Activated CD8-positive, alpha-beta memory T cell treated with anti-CD3 and anti-CD28 coated beads, Interleukin-2, amount 50 U/mL, for 4 hours (primary cell): ENCODE measurements at regions not wholly inside any gene's neighbourhood (a gene's known extent, or its start where the extent isn't known, plus 50 kb on each side); places are given as distances from the start of the nearest gene placed in this dataset.

Experiments used
- DNase-seq: peaks from one replicate; pipeline ENCODE4 v3.0.0-alpha.2; 2020

DNA sequence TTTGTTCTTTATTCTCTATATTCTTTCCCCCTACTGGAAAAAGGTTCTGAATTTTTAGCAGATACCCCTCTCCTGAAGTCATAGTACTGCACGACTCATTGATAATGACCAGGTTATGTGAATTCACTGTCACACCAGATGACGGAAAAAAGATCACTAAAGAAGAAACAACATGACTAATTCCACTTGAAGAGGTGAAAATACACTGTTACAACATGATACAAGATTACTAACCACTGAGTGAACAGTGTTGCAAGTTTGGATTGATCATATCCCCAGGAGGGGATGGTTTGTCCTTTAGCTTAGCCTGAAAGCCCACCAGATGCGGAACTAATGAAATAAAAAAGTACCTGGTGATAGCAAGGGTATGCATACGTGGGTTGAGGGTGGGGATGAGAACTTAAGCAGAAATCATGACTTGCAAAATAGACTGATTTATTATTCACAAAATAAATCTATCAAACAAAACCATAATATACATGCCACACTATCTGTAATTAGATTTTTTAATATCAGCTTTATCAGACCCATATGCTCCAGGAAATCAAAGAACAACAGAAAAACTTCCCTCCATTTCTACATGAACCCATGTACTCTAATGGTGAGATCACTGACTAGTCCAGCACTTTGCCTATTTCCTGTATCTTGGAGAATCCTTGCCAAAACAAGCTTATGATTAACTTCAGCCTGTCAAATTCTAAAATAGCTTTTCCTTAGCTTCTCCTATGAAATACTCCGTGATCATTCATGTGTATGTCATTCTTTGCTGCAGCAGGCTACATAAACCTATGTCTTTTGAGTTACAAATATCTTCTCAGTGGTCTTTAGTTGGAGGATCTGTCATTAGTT lies 257.4 kb upstream of the AGA start:
- DNase-seq, result no peak

DNA sequence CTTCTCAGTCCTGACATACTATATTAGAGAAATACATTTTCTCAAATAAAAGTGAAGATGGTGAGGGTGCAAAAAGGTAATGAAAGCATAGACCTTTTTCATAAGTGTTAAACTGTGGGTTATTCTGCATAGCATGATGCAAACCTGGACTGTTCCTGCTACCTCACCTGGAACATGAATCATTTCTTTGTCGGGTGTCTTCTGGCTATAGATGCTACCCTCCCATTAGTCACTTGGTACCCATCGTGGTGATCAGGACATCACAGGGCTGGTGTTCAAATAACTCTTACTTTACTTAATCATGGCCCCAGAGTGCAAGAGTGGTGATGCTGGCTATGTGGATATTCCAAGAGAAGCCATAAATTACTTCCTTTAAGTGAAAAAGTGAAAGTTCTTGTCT lies 264.7 kb upstream of the AGA start:
- no peak for DNase-seq

DNA sequence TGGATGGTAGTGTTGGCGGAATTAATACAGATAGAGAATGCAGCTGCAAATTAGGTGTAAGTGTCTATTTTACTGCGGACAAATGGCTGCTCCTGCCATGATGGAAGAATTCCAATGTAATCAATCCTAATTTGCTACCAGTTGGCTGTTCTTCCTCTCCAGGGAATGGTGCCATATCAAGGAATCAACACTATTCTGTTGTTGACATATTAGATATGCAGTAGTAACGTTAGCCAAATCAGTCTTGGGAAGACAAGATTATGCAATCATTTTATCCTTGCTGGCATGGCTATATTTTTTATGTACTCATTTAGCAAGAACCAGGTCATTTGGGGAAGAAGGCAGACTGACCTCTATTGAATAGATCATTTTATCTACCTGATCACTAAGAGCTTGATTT lies 271.2 kb upstream of the AGA start:
- DNase-seq, result no peak

DNA sequence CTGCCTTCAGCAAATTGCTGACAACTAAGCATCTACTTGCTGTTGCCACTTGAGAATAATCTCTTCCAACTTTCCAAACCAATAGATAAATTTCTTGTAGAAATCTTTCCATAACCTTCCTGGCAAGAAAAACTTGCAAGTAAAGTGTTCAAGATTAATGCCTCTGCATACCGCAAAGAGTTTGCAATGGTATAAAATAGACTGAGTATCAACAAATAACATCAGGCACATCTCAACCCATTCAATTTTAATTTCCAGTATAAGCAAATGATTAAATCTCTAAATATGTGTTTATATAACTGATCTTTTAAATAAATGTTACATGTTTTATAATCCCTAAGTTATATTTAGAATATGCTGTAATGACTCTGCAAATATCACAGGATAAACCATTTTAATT lies 275.2 kb upstream of the AGA start:
- DNase-seq, result no peak

DNA sequence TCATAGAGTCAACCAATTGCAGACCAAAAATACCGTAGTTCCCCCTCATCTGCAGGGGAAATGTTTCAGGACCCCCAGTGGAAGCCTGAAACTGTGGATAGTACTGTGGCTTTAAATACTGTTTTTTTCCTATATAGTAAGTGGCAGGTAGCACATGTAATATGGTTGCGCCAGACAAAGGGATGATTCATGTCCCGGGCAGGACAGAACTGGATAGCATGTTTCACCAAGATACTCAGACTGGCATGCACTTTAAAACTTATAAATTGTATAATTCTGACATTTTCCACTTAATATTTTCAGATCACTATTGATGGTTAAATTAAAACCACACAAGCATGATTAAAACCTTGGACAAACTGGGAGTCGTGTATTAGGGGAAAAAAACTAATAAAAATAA lies 276.3 kb upstream of the AGA start:
- no peak for DNase-seq

DNA sequence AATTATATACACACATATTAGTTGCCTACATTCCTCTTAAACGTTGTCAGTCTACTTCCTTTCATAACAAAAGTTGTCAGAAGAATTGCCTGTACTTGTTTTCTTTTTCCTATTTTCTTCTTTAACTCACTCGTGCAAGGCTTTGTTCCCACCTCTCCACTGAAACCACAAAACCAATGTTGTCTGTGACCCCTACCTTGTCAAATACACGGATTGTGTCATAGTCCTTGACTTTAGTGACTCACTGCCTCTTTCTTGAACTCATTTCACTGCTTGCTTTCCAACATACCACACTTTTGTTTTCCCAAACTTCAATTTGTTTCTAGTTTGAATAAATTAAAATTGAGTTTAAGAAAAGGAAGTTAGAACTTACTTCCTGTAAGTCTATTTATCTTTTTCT lies 283.9 kb upstream of the AGA start:
- no peak for DNase-seq

DNA sequence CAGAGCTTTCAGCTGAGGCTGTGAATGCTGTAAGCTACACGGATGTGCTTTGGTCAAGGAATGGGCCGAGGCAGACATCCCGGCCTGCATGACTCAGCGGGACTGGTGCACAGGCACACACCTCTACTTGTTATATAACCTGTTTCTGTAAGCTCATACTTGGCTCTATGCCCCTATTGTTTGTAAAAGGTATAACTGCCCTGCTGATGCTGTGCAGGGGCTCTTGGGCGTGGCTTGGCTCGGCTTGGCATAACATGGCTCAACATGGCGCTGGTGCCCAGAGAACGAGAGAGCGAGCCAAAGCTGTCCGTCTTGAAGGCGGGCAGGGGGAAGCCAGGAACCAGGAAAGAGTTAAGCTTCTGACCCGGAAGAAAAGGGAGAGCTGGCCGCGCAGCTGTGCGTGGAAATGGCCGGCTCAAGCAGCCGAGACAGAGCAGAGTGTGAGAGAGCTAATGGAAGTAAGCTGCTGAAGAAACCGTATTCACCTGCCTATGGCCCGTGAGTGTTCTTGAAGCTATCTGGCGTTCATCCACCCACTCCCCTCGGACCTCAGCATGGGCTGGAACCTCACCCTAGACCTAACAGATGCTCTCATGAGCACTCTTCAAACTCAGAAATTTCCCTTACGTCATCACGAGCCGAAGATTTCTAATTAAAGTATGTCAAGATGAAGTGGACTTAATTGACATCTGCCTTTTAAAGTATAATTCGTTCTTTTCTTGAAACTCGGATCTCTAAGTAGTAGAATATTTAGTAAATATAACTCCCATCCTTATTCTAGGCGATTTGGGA lies 286.3 kb upstream of the AGA start:
- DNase-seq, result no peak

DNA sequence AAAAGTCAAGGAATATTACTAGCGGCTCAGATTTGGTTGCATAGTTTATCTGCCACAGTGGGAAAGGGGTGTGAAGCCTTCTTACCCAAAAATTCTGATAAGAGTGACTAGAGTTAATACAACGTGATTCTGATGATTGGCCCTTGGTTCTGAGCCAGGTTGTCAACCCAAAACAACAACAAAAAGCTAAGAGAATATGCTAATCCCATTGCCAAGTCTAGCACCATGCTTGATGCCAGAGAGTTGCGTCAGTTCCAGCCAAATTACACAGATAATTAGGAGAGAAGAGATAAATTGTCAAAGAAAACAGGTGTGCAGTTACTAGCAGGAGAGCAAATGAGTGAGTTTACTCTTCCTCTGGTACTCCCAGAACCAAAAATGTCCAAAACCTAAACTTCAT lies 287.4 kb upstream of the AGA start:
- no peak for DNase-seq

DNA sequence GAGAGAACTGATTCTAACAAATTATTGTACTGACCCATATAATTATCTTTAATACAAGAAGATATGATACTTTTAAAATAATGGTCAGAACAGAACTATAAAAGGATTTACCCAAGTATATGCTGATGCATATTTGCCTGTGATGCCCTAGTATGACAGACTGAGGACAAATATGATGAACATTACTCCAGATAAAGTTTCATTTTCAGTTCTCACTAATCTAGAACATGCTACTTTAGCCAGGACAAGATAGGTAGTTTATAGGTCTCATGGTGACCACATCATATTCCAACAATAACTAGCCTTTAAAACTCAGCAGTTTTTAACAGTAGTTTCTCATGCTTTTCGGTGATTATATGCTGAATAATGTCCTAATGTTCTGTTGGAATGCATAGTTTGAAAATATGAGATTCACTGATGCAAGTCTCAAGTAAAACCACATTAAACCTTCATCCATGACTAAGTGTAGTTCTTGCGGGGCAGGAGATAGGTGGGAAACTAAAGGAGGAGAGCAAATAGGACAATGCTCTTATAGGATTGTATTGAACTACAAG lies 295.2 kb upstream of the AGA start:
- DNase-seq, result no peak

DNA sequence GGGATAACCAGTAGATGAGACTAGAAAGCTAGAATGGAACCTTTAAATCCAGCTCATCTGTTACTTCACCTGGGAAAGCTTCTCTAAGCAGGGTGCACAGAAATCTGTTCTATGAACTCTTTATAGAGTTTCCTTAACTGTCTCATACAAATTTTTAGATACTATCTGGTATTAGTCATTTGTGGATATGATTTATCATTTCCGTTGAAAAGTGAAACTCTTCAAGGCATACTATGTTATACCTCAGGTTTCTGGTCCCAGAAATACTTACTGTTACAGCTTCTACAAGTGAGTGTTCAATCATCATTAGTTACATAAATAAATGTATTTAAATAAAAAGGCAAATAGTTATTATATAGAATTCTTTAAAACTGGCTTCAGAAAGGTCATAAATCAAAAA lies 298.3 kb upstream of the AGA start:
- DNase-seq, result no peak

DNA sequence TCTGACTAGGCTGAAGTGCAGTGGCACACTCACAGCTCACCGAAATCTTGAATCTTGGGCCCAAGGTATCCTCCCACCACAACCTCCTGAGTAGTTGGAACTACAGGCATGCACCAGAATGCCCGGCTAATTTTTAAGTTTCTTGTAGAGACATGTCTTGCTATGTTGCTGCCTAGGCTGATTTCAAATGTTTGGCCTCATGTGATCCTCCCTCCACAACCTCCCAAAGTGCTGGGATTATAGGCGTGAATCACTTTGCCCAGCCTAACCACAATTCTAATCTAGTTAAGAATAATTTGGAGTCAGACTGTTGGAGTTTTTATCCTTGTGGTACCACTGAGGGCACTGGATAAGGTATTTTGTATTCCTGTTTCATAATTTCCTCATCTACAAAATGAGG lies 317.5 kb upstream of the AGA start:
- no peak for DNase-seq

DNA sequence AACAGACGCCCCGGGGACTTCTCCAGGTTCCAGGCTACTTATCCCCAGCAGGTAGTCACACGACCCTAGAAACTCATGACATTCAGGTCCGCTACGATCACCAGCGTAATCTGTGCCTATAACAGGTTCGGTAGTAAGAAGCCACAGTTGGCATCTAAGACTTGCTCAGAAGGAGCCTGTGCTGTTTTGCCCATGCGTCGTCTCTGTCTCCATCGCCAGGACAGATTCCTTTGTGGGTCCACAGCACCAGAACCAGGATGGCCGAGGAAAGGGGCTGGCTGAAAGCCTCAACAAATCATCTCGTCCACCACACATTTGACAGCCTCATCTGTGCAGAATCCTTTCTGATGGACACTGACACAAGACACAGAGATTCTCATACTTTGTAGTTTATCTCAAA lies 319.5 kb upstream of the AGA start:
- no peak for DNase-seq

DNA sequence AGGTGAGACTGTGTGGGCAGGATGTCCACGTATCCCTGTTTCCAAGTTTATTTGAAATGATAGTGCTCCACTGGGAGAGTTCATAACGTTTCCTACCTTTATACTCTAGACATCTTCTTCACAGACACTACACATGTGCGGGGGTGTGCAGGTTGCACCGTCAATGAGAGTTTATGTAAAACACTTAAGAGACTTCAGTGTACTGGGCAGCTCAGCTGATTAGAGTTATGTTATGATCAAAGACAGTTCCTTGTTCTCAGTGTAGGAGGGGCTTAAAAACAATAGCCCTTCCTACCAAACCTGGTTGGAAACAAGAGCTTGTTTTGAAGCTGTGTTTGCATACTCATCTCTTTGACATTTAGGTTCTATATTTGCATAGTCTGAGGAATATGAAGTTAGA lies 326.9 kb upstream of the AGA start:
- DNase-seq, result no peak

DNA sequence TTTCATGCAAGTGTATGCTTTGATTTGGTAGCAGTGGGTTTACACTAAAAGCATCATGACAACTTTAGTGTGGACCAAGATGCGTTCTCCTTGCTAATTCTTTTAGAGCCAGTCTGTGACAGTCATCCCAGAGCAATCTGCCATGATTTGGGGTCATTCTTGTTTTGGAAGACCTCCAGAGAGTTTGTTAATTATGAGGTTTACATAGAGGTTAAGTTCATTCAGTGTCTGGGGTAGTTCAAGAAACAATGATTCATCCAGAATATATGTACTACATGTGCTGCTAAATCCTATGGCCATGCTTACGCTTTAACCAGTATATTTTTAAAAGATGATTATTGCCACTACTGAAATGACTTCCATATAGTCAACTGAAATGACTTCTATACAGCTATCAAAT lies 328.5 kb upstream of the AGA start:
- no peak for DNase-seq

DNA sequence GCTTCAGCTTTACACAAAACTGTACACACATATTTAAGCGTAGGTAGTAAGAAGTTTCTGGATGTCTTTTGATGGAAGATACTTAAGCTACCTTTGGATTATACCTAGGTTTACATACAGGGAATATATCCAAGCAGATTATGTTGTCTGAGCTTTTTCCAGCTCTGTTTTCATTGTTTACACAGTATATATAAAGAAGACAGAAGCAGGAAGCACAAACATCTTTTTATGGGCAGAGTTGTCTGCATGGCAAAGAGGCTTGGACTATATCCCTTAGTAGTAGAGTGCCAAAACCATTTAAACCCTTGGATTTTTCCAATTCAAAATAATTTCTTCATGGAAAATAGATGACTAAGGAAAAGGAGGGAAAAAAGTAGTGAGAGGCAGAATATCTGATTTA lies 329.4 kb upstream of the AGA start:
- no peak for DNase-seq

DNA sequence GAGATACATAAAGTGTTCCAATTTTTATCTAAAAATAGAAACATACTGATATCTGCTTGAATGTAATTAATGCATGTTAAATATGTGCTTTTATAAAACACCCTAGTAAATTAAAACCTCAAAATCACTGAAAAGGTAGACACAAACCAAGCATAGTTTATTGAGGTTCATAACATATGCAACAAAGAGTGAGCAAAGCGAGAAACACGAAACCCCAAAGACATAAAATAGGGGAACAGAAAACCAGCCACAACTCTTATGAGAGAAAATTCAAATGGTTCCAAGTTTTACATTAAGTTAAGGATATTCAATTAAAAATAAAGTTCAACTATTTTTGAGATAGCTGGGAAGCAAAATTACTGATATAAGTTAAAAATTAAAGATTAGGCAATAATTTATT lies 336.4 kb upstream of the AGA start:
- no peak for DNase-seq

DNA sequence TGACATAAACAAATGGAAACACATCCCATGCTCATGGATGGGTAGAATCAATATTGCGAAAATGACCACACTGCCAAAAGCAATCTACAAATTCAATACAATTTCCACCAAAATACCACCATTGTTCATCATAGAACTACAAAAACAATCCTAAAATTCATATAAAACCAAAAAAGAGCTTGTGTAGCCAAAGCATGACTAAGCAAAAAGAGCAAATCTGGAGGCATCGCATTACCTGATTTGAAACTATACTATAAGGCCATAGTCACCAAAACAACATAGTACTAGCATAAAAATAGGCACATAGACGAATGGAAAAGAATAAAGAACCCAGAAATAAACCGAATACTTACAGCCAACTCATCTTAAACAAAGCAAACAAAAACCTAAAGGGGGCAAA lies 342.8 kb upstream of the AGA start:
- DNase-seq, result no peak

DNA sequence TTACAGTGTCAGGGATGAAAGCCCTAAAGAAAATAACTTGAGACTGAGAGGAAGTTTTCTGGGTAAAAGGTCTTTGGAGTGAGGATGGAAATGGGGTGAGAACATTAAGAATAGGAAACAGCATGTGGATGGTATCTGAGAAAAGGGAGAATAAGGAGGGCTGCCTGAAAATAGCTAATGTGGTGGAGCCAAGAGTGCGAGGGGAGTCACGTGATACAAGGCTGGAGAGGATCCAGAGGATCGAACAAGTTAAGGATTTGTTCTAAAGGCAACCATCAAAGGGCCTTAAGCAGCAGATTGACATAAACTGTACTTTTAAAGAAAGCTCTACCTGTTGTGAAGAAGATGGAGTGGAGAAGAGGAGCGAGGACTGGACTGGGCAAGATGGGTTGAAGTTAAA lies 347.4 kb upstream of the AGA start:
- DNase-seq, result no peak

DNA sequence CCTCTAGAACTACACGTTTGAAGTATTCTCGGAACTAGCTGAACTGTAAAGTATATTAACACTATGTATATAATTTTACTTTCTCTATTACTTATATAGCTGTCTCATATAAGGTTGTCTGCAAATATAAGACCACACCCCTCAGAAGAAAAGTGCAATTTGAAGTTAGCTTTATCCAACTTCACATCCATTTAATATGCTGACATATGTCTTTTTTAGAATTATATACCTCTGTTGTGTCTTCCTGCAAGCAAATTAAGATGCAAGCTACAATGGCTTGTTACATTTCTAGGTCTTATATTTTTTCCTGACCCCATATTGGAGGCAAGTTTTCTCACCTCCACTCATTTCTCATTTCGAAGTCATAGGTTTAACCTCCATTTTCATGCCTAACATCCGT lies 349.0 kb upstream of the AGA start:
- DNase-seq, result no peak

DNA sequence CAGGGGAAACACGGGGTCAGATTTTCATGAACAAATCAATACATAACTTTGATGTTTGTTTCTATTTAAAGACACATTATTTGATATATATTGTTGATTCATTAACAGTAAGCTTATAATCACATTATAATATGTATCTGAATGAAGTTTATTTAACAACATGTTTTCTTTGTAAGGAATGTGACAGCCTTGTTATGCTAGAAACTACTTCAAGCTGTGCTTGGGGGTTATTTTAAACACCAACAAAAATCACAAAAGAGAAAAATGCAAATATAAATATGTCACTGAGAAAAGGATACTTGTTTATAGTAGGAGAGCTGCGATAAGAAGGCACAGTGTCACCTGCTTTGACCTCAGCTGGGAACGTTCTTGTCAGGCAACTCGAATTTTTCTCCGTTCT lies 354.6 kb upstream of the AGA start:
- no peak for DNase-seq

DNA sequence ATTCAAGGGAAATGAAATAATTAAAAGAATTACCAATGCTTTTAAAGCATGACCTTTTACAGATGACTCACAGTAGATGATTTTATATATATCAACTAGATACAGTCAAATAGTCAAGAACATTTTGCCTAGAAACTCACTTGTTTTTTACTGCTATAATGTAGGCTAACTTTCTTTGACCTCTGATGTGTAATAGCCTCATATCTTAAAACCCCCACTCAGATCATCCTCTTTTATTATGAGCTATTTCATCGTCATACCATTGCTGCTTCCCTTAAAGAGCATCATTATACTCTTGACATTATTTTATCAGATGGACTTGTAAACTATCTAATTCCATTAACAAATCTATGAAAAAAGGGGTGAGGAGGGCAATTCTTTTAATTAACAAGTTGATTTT lies 355.9 kb upstream of the AGA start:
- DNase-seq, result no peak

DNA sequence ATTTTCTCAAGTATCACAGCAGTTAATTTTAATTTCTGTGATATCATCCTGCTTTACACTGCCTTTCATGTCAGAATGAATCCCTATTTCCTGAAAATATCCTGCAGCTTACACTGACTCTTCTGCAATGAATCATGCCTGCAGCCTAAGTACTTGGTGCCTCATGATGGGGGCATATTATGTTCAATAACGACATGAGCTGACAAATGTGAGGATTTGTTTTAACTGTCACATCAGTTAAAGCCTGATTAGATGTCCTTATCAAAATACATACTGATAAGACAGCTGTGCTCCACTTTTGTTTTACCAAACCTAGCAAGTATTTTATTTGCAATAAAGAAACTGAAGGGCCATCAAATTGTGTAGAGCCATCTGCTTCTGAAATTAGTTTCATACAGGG lies 359.9 kb upstream of the AGA start:
- DNase-seq, result no peak

DNA sequence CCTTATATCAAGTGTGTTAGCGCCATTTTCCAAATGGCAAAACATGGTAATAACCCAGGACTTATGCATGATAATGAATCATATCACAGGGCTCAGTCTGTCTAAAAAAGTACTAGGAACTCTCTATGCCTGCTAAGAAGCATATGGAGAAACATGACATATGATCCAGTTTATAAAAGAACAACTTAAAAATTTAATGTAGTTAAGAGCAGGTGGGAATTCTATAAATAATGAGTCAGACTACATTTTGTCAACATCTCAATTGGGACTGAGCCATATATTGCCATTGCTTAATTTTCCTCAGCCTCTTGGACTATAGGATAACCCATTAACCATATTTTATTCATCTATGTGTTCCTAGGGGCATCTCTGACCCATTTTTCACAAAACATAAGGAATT lies 360.4 kb upstream of the AGA start:
- no peak for DNase-seq

DNA sequence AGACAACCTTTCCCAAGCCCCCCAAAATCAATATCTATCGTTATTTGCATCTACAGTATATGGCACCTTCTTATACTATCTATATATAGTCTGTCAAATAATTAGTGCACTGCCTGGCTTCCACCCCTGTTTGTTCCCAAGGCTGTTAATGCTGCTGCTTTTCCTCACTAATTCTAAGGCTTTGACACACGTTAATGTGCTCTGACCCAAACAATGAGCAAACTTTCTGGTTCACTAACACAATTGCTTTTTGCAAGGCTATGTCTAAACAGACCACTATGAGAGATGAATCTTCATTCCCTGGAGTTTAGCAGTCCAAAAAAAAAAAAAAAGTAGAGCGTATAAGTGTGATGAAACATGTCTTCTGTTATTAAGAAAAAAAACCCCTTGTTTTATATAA lies 360.9 kb upstream of the AGA start:
- no peak for DNase-seq
